A673 (cell line): ENCODE measurements at regions not wholly inside any gene's neighbourhood (a gene's known extent, or its start where the extent isn't known, plus 50 kb on each side); places are given as distances from the start of the nearest gene placed in this dataset.

Source experiments
- EZH2 ChIP-seq: fragments of 200-600 bp; sonication (generic); IDR thresholded peaks from 2 replicates; pipeline ENCODE4 v1.6.1; 2017; ENCODE audit warnings: borderline replicate concordance, low read depth, mild to moderate bottlenecking, mixed read lengths, antibody characterized with exemption, low read length; ENCODE audit not compliant: poor library complexity, severe bottlenecking
- TF ChIP-seq, protein P1 (sequence below): fragments of 300-800, 200-600 bp; sonication (generic); conservative IDR thresholded peaks from 2 replicates; pipeline ENCODE4 v1.5.1; 2017; ENCODE audit warnings: low read depth, mild to moderate bottlenecking, antibody characterized with exemption, low read length, moderate library complexity, mixed read lengths

DNA sequence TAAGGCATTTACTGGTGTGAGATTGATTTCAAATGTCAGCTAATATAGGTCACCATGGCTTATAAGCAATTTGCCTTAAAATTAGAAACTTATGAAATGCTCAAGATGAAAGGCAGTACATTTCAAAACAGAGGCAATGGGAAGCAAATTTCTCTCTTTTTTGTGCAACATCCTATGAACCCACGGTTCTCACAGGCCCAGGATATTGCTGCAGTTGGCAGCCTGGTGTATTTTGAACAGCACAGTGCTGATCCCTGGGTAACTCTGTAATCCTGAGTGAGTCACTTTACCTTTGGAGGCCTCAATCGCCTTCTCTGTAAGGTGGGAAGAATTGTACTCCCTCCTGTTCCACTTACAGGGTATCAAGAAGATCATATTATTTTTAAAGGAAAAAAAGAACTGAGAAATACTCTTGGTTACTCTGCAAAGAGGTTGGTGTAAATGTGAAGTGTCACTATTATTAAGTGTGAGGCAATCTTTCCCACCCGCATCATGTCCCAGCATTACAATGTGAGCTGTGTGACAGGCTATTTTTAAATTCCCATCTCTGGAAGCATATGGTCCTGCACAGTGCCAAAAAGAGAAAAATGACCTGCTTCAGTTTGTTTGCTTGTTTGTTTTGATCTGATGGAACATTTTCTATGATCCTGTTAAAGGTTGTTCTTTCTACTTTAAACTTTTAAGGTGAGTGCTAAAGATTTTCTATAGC lies 190.1 kb upstream of the LPP start:
- no peak for TF ChIP-seq EZH2
- TF ChIP-seq, protein P1, sequence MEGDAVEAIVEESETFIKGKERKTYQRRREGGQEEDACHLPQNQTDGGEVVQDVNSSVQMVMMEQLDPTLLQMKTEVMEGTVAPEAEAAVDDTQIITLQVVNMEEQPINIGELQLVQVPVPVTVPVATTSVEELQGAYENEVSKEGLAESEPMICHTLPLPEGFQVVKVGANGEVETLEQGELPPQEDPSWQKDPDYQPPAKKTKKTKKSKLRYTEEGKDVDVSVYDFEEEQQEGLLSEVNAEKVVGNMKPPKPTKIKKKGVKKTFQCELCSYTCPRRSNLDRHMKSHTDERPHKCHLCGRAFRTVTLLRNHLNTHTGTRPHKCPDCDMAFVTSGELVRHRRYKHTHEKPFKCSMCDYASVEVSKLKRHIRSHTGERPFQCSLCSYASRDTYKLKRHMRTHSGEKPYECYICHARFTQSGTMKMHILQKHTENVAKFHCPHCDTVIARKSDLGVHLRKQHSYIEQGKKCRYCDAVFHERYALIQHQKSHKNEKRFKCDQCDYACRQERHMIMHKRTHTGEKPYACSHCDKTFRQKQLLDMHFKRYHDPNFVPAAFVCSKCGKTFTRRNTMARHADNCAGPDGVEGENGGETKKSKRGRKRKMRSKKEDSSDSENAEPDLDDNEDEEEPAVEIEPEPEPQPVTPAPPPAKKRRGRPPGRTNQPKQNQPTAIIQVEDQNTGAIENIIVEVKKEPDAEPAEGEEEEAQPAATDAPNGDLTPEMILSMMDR = no peak
